Pulmonary artery endothelial cell (primary cell): ENCODE measurements at regions not wholly inside any gene's neighbourhood (a gene's known extent, or its start where the extent isn't known, plus 50 kb on each side); places are given as distances from the start of the nearest gene placed in this dataset.

Experiments used
- DNase-seq: peaks from one replicate; pipeline ENCODE4 v3.0.0-alpha.2; 2011; ENCODE audit warnings: low read depth, low spot score

DNA sequence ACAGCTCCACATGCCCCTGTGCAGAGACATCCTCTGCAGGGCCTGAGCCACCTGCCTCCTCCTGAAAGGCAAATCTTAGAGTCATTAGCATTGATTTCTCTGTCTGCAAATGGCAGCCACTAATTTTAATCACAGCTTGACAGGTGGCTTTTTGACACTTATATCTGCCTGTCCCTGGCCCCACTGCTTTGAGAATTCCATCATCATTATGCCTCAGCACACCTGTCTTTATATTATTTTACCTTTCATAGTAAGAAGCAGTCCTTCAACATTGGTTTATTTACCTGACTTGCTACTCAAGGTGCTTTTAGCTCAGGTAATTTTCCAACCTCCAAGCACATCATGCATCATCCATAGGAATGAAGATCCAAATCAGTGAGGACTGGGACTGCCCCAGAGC, 451.3 kb downstream of the MTRR start:
- DNase-seq, result no peak

- DNase-seq, result no peak
These were observed 452.3 kb downstream of the MTRR start for GRCh38 chr5:8321272-8321671.

GRCh38 chr5:8322484-8322883, 453.5 kb downstream of the MTRR start:
- no peak for DNase-seq

GRCh38 chr5:8327016-8327415, 458.1 kb downstream of the MTRR start:
- no peak for DNase-seq

- no peak for DNase-seq
These were observed 460.8 kb downstream of the MTRR start for GRCh38 chr5:8329773-8330172.

GRCh38 chr5:8332666-8333445, 463.9 kb downstream of the MTRR start:
- DNase-seq, result no peak

DNA sequence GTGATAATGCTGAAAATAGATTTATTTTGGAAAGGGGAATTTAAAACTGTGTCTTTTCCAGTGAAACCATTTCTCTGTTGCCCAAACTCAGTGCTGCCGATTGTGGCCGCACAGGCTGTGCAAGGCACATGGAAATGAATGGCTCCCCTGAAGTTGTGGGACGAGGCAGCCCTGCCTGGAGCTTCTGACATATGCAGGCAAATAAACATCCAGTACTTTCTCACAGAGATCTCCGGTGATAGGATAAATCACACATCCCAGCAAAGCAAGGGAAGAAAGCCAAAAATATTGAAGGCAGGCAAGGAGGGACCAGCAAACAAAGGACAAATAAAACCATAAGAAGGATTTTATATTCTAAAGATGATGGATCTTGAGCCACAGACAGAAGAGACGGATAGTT, 464.5 kb downstream of the MTRR start:
- no peak for DNase-seq

DNA sequence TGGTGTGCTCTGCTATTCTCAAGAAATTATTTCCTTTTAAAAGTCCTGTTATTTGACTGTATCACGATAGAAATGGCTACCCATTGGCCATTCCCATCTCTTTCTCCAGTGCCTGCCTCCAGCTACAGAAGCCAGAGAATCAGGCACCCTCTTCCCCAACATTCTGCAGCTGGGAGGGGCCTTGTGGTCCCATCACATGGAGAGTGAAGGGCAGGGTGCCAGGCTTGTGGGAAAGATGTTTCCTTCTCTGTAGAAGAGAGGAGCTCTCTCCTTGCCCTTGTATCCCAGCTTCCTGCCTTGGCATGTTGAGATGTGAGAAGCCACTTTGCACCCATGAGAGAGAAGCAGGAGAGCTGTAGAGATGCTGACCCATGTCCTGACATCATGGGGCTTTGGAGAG, 465.0 kb downstream of the MTRR start:
- DNase-seq, result no peak

GRCh38 chr5:8340261-8340660, 471.3 kb downstream of the MTRR start:
- no peak for DNase-seq

DNA sequence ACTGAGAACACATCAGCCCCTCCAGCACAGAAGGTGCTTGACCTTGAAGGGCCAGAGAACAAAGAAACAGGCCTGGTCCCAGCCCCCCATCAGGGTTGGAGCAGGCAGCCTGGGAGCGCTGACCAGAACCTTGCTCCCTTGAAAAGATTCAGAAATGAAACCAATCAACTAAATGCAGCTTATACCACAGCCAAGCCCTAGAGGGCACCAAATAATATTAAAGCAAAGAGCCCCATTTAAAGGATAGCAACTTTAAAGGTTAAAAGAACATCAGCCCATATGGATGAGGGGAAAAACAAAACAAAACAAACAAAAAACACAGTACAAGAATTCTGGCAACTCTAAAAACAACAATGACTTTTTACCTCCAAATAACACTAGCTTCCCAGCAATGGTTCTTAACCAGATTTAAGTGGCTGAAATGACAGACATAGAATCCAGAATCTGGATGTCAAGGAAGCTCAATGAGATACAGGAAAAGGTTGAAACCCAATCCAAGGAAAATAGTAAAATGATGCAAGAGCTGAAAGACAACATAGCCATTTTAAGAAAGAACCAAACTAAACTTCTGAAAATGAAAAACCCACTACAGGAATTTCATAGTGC, 471.9 kb downstream of the MTRR start:
- DNase-seq, result no peak

- DNase-seq, result no peak
These were observed 472.5 kb downstream of the MTRR start for GRCh38 chr5:8341406-8341805.

- DNase-seq, result no peak
These were observed 479.0 kb downstream of the MTRR start for GRCh38 chr5:8347984-8348383.

DNA sequence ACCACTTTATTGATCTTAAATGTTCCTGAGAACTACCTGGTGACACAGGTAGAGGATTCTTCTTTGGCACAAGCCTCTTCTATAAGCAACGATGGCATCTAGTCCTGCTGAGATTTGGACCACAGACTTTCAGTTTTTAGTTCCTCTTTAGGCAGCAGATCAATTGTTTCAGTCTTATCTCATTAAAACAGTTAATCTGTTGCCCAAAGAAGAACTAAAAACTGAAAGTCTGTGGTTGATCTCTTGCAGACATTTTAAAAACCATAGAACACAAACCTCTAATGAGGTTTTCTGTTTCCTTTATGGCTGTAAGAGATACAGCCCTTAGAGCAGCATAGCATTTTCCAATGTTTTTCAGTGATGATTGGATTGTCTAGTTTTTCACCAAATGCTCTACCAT, 480.9 kb downstream of the MTRR start:
- DNase-seq, result no peak

GRCh38 chr5:8350644-8351339, 481.8 kb downstream of the MTRR start:
- DNase-seq, result no peak

- no peak for DNase-seq
These were observed 487.0 kb downstream of the MTRR start for GRCh38 chr5:8355981-8356380.

GRCh38 chr5:8360012-8360411, 491.1 kb downstream of the MTRR start:
- DNase-seq, result no peak

DNA sequence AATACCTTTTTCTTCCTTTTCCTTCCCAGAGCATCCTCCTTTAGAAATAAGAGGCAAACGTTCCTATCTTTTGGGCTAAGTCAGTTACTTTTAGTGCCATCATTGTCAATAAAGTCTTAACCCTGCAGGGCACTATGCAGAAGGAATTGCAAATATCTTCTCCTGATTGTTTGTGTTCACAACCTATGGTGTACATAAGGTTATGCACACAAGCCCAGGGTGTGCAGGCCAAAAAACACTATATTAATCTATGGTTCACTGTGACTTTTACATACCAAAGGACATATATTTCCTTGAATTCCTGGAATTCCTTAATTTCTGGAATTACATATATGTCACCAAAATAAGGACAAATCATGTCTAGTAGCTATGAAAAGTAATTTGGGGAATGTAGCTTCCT, 493.5 kb downstream of the MTRR start:
- no peak for DNase-seq

DNA sequence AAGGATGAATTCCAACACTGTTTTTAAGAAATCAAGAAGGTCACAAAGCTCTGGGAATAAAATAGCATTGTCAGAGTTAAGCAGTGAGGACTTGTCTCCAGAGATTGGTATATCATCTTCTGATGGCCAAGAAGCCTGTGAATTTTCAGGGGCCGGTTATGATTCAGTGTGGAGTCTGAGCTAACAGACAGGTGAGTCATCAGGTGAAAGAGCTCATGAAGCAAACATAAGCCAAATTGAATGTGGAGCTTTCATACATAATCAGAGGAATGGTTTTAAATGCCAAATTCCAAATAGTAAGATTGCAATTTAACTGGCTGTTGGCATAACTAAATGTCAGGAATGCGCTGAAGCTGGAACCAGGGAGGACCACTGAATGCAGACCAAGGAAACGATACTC, 494.2 kb downstream of the MTRR start:
- no peak for DNase-seq

GRCh38 chr5:8366266-8366665, 497.3 kb downstream of the MTRR start:
- DNase-seq, result no peak

GRCh38 chr5:8376478-8376877, 507.5 kb downstream of the MTRR start:
- no peak for DNase-seq

- DNase-seq, result no peak
These were observed 513.0 kb downstream of the MTRR start for GRCh38 chr5:8381972-8382371.

GRCh38 chr5:8382456-8382855, 513.5 kb downstream of the MTRR start:
- no peak for DNase-seq

DNA sequence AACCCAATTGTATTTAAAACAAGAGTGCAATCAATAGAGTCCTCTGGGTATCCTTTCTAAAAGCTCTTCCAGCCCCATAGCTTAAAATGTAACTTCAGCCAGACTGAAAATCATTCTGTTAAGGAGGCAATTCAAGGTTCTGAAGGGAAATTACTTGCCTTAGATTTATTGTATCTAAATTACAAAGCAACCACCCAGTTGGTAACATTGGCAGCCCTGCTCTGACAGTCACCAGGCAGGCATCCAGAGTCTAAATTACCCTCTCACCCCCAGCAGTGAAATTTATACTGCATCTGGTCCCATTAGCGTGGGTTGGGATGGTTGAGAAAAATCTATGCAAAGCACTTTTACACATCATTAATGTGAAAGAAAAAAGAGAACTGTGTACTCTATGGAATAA, 514.7 kb downstream of the MTRR start:
- DNase-seq, result no peak
